Tibial artery (tissue), 4 donors: ENCODE measurements at regions not wholly inside any gene's neighbourhood (a gene's known extent, or its start where the extent isn't known, plus 50 kb on each side); places are given as distances from the start of the nearest gene placed in this dataset.
"Not testable (repeated sequence)": the region's sequence is repeated elsewhere in the genome, so short reads cannot be mapped to it uniquely, and the experiment has no call there.

Experiments used
- DNase-seq, 2 donors: peaks; one replicate each; pipeline ENCODE4 v3.0.0-alpha.2; 2019
- H3K27ac ChIP-seq, 2 donors: fragments of 200-600 bp; sonication (generic) in 1 of 2; 1 replicate in 1 of 2; 2 replicates in 1 of 2; pipeline ENCODE4 v1.5.1; 2018 to 2019; ENCODE audit warnings: mild to moderate bottlenecking in 1 of 2
- H3K27me3 ChIP-seq, 2 donors: fragments of 200-600 bp; sonication (generic) in 1 of 2; one replicate each; pipeline versions ENCODE4 v1.5.1 to v1.6.0; 2016 to 2019
- H3K36me3 ChIP-seq, 3 donors: fragments of 200-600 bp; sonication (generic) in 2 of 3; one replicate each; pipeline ENCODE4 v1.5.1; 2016 to 2019; ENCODE audit warnings: mild to moderate bottlenecking in 2 of 3
- H3K4me1 ChIP-seq, 4 donors: fragments of 200-600 bp; sonication (generic) in 2 of 4; 1 replicate in 3 of 4; 2 replicates in 1 of 4; pipeline ENCODE4 v1.5.1; 2016 to 2019
- H3K4me3 ChIP-seq, 2 donors: fragments of 200-600 bp; sonication (generic) in 1 of 2; 1 replicate in 1 of 2; 2 replicates in 1 of 2; pipeline ENCODE4 v1.5.1; 2018 to 2019; ENCODE audit warnings: mild to moderate bottlenecking in 2 of 2
- H3K9me3 ChIP-seq, 3 donors: fragments of 200-600 bp; sonication (generic) in 1 of 3; one replicate each; pipeline ENCODE4 v1.5.1; 2016 to 2019
- intact Hi-C: fragments of 100-400 bp; cut with DNase I; formaldehyde crosslinking; loops from one replicate; pipeline ENCODE4 v1.15.0; 2023; ENCODE audit warnings: low total_unique reads
- TF ChIP-seq, protein P1 (sequence below), 2 experiments: fragments of 200-600 bp in 1 of 2; fragments of 450-650 bp in 1 of 2; IDR thresholded peaks; one replicate each; pipeline ENCODE4 v1.5.1; 2017 to 2019; ENCODE audit warnings: antibody characterized with exemption in 2 of 2, mild to moderate bottlenecking in 1 of 2, moderate library complexity in 1 of 2

DNA sequence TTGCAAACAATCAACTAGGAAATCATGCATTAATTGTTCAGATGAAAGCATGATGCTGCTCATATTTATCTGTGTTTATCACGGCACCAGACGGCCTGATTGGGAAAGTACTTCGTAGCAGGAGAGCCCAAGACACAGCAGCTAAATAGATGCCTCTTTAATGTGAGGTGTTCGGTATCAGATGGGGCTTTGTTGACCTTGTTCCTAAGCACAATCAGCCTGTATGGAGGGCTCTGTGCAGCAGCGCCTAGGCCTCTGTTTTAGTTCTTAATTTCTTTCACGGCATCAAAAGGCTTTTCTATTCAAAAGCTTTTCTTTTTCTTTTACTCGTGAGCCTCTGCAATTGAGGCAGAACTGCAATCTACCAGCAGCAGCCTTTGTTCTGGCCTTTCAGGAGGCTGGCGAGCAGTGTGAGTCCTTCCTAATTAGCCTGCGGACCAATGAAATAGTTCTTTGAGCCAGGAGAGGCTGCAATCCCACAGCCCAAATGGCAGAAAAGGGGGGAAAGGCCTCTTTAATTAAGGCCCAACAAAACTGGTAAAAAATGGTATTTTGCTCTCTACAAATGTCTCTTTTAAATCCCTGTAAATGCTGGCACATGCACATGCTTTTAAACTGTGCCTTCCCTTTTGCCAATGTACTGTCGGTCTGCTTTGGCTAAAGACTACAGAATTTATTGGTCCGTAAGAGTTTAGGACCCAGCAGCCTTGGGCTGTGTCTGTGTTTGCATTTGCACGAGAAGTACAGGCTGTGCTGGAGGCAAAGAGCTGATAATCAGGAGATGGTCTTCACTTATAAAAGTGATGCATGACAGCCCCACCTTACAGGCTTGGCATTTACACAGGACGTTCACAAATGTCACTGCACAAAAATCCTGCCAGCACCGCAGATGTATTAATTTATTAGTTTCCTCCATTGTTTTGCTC is 159.6 kb downstream of the RND3 start:
- intact Hi-C loops: no loop called here
- Histone ChIP-seq H3K4me1 (peaks cover 0 to 13% (median 2%) of the 10 kb centered on the region in 4 donors), H3K27me3 (no peaks in the 10 kb centered on the region), H3K36me3 (no peaks in the 10 kb centered on the region), H3K4me3 (no peak overlapping the region), H3K9me3 (no peaks in the 10 kb centered on the region), H3K27ac (no peak overlapping the region)
- no peak for DNase-seq
- TF ChIP-seq, protein P1, sequence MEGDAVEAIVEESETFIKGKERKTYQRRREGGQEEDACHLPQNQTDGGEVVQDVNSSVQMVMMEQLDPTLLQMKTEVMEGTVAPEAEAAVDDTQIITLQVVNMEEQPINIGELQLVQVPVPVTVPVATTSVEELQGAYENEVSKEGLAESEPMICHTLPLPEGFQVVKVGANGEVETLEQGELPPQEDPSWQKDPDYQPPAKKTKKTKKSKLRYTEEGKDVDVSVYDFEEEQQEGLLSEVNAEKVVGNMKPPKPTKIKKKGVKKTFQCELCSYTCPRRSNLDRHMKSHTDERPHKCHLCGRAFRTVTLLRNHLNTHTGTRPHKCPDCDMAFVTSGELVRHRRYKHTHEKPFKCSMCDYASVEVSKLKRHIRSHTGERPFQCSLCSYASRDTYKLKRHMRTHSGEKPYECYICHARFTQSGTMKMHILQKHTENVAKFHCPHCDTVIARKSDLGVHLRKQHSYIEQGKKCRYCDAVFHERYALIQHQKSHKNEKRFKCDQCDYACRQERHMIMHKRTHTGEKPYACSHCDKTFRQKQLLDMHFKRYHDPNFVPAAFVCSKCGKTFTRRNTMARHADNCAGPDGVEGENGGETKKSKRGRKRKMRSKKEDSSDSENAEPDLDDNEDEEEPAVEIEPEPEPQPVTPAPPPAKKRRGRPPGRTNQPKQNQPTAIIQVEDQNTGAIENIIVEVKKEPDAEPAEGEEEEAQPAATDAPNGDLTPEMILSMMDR (IDR thresholded peaks at IDR 0.05): no peak

GRCh38 chr2:150325656-150326314 is 161.7 kb downstream of the RND3 start:
- H3K27me3 ChIP-seq: no peaks in the 10 kb centered on the region
- no peak for DNase-seq
- no peaks in the 10 kb centered on the region for H3K9me3 ChIP-seq
- H3K36me3 ChIP-seq: no peaks in the 10 kb centered on the region
- no peak overlapping the region for H3K27ac ChIP-seq
- peaks cover 0 to 11% (median 0%) of the 10 kb centered on the region in 4 donors for H3K4me1 ChIP-seq
- TF ChIP-seq, protein P1 (IDR thresholded peaks at IDR 0.05): no peak
- H3K4me3 ChIP-seq: no peak overlapping the region
- intact Hi-C loops: no loop called here

DNA sequence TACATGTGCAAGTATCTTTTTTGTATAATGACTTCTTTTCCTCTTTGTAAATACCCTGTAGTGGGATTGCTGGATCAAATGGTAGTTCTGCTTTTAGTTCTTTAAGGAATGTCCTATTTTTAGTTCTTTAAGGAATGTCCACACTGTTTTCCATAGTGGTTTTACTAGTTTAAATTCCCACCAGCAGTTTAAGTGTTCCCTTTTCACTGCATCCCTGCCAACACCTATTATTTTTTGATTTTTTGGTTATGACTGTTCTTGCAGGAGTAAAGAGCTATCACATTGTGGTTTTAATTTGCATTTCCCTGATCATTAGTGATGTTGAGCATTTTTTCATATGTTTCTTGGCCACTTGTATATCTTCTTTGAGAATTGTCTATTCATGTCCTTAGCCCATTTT is 164.4 kb downstream of the RND3 start:
- intact Hi-C loops: not testable (repeated sequence)

DNA sequence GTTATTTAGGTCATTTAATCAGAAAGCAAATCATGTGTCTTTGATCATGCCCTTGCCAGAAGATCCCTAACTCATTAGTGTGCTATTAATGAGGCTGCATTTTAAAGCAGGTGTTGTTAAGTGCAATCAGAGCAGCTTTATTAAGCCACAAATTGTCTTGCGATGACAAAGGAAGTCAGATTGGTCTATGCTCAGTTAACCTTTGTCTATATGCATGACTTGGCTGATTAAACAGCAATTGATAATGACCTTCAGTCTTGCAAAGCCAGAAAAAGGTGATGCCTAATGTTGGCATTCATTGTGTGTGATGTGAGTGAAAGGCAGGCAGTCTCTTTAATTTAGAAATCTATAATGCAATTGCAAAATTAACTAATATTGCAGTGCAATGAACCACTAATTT is 166.9 kb downstream of the RND3 start:
- TF ChIP-seq, protein P1 (IDR thresholded peaks at IDR 0.05): no peak
- intact Hi-C loops: no loop called here
- H3K9me3 ChIP-seq: peaks cover 0 to 8% (median 4%) of the 10 kb centered on the region in 3 donors
- H3K4me1 ChIP-seq: peaks cover 0 to 16% (median 0%) of the 10 kb centered on the region in 4 donors
- H3K4me3 ChIP-seq: no peak overlapping the region
- no peaks in the 10 kb centered on the region for H3K27me3 ChIP-seq
- no peak for DNase-seq
- H3K27ac ChIP-seq: no peak overlapping the region
- H3K36me3 ChIP-seq: no peaks in the 10 kb centered on the region

More for the DNA sequence above, 164.4 kb downstream of the RND3 start:
- H3K4me3 ChIP-seq, DNase-seq, H3K9me3 ChIP-seq, H3K36me3 ChIP-seq, H3K27ac ChIP-seq, H3K27me3 ChIP-seq: not testable (repeated sequence)
- H3K4me1 ChIP-seq: peaks cover 0 to 16% (median 0%) of the 10 kb centered on the region in 4 donors

- Histone ChIP-seq H3K36me3 (no peaks in the 10 kb centered on the region), H3K27ac (no peak overlapping the region), H3K27me3 (no peaks in the 10 kb centered on the region), H3K4me1 (peaks cover 0 to 16% (median 0%) of the 10 kb centered on the region in 4 donors), H3K4me3 (no peak overlapping the region), H3K9me3 (peaks cover 0 to 10% (median 4%) of the 10 kb centered on the region in 3 donors)
- TF ChIP-seq, protein P1 (IDR thresholded peaks at IDR 0.05): no peak
- intact Hi-C loops: no loop called here
- no peak for DNase-seq
These were observed 167.6 kb downstream of the RND3 start for GRCh38 chr2:150319658-150320555.
